Neural progenitor cell (in vitro differentiated cells): ENCODE measurements at regions not wholly inside any gene's neighbourhood (a gene's known extent, or its start where the extent isn't known, plus 50 kb on each side); places are given as distances from the start of the nearest gene placed in this dataset.

Source experiments
- DNase-seq: peaks from one replicate; pipeline ENCODE4 v3.0.0-alpha.2; 2016; ENCODE audit warnings: low spot score
- H2AFZ ChIP-seq: fragments of 200-600 bp; sonication (generic); replicated peaks from 2 replicates; pipeline ENCODE4 v1.6.1; 2016; ENCODE audit warnings: antibody characterized with exemption
- H3F3A ChIP-seq: fragments of 200-600 bp; sonication (generic); 2 replicates; pipeline ENCODE4 v1.6.1; 2016; ENCODE audit warnings: antibody characterized with exemption, low read depth
- H3K27ac ChIP-seq: fragments of 200-600 bp; sonication (generic); 2 replicates; pipeline ENCODE4 v1.5.1; 2016; ENCODE audit warnings: mild to moderate bottlenecking
- H3K27me3 ChIP-seq: fragments of 200-600 bp; sonication (generic); 2 replicates; pipeline ENCODE4 v1.6.1; 2016; ENCODE audit warnings: mild to moderate bottlenecking, moderate library complexity
- H3K36me3 ChIP-seq: fragments of 200-600 bp; sonication (generic); 2 replicates; pipeline ENCODE4 v1.5.1; 2016
- H3K4me1 ChIP-seq: fragments of 200-600 bp; sonication (generic); 2 replicates; pipeline ENCODE4 v1.6.1; 2016; ENCODE audit warnings: mixed run types
- H3K4me2 ChIP-seq: fragments of 200-600 bp; sonication (generic); 2 replicates; pipeline ENCODE4 v1.6.1; 2016
- H3K4me3 ChIP-seq: fragments of 200-600 bp; sonication (generic); 2 replicates; pipeline ENCODE4 v1.5.1; 2016
- H3K79me2 ChIP-seq: fragments of 200-600 bp; sonication (generic); 2 replicates; pipeline ENCODE4 v1.6.1; 2016; ENCODE audit warnings: low read depth
- H3K9ac ChIP-seq: fragments of 200-600 bp; sonication (generic); 2 replicates; pipeline ENCODE4 v1.6.1; 2016
- H3K9me3 ChIP-seq: fragments of 200-600 bp; sonication (generic); 2 replicates; pipeline ENCODE4 v1.5.1; 2016; ENCODE audit warnings: low read depth
- H4K20me1 ChIP-seq: fragments of 200-600 bp; sonication (generic); 2 replicates; pipeline ENCODE4 v1.6.1; 2016; ENCODE audit warnings: low read depth
- H3K27ac Mint-ChIP-seq: 3 replicates; pipeline ENCODE4 v1.8.0; 2021; ENCODE audit warnings: mixed read lengths
- H3K27me3 Mint-ChIP-seq: 2 replicates; pipeline ENCODE4 v1.8.0; 2022; ENCODE audit warnings: low read depth, mild to moderate bottlenecking, inconsistent platforms, moderate library complexity, mixed read lengths; ENCODE audit not compliant: insufficient read depth
- H3K36me3 Mint-ChIP-seq: 3 replicates; pipeline ENCODE4 v1.8.0; 2021; ENCODE audit warnings: mixed read lengths
- H3K4me1 Mint-ChIP-seq: 3 replicates; pipeline ENCODE4 v1.8.0; 2021; ENCODE audit warnings: mixed read lengths
- H3K4me3 Mint-ChIP-seq: 3 replicates; pipeline ENCODE4 v1.8.0; 2021; ENCODE audit warnings: mild to moderate bottlenecking, moderate library complexity, mixed read lengths
- H3K9me3 Mint-ChIP-seq: 3 replicates; pipeline ENCODE4 v1.8.0; 2020; ENCODE audit warnings: mixed read lengths
- EZH2 ChIP-seq: fragments of 200-600 bp; sonication (generic); IDR thresholded peaks from 2 replicates; pipeline ENCODE4 v1.6.1; 2017; ENCODE audit warnings: antibody characterized with exemption, mild to moderate bottlenecking, moderate library complexity
- EZH2phosphoT487 ChIP-seq: fragments of 200-600 bp; sonication (generic); IDR thresholded peaks from 2 replicates; pipeline ENCODE4 v1.6.1; 2017; ENCODE audit warnings: antibody characterized with exemption
- TF ChIP-seq, protein P1 (sequence below): fragments of 200-600 bp; sonication (generic); IDR thresholded peaks from 2 replicates; pipeline ENCODE4 v1.5.1; 2017; ENCODE audit warnings: antibody characterized with exemption, mild to moderate bottlenecking

DNA sequence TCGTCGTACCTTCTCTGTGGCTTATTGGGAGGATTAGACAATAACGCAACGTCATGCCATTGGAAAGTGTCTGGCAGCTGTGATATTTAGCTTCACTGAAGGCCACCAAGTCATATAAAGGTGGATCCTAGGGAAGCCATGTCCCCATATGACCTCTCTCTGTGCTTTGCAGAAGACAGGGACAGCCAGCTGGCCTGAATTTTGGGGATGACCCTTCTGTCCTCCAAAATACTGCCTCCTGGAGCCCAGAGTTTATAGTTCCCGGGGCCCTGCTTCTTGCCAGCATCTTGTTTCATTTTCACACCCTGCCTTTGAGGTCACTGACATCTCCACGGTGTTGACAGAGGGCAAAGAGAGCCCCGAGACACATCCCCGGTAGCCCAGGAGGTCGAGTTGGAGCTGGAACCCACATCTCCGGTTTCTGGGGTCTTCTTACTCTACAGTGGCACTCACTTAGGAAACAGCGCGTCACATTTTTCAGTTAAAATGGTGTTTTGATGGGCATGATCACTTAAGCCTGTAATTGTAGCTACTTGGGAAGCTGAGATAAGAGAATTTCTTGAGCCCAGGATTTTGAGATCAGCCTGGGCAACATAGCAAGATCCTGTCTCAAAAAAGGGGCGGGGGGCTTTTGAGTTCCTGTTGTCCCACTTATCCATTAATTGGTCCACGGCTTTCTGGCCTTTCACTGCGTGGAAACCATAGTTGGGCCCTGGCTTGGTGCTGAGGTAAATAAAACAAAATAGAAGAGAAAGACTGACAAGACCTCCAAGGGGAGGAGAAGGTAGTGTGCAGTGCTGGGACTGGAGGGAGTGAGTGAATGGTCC lies 101.1 kb downstream of the DDX1 start:
- H3K79me2 ChIP-seq = no peaks in the 10 kb centered on the region
- no peak overlapping the region for H3K4me3 ChIP-seq
- no peaks in the 10 kb centered on the region for H3F3A ChIP-seq
- H3K9me3 ChIP-seq = no peaks in the 10 kb centered on the region
- no peak overlapping the region for H3K9ac ChIP-seq
- peak overlapping the region; percentile 16 for H3K4me3 Mint-ChIP-seq
- H3K36me3 Mint-ChIP-seq = no peaks in the 10 kb centered on the region
- H3K4me2 ChIP-seq = no peak overlapping the region
- peak overlapping the region; percentile 74 for H3K27ac Mint-ChIP-seq
- H3K27me3 Mint-ChIP-seq = peaks cover 12% of the 10 kb centered on the region
- H3K27me3 ChIP-seq = no peaks in the 10 kb centered on the region
- no peaks in the 10 kb centered on the region for H3K9me3 Mint-ChIP-seq
- TF ChIP-seq, protein P1, sequence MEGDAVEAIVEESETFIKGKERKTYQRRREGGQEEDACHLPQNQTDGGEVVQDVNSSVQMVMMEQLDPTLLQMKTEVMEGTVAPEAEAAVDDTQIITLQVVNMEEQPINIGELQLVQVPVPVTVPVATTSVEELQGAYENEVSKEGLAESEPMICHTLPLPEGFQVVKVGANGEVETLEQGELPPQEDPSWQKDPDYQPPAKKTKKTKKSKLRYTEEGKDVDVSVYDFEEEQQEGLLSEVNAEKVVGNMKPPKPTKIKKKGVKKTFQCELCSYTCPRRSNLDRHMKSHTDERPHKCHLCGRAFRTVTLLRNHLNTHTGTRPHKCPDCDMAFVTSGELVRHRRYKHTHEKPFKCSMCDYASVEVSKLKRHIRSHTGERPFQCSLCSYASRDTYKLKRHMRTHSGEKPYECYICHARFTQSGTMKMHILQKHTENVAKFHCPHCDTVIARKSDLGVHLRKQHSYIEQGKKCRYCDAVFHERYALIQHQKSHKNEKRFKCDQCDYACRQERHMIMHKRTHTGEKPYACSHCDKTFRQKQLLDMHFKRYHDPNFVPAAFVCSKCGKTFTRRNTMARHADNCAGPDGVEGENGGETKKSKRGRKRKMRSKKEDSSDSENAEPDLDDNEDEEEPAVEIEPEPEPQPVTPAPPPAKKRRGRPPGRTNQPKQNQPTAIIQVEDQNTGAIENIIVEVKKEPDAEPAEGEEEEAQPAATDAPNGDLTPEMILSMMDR = no peak
- DNase-seq = no peak
- no peak overlapping the region for H2AFZ ChIP-seq
- H3K4me1 ChIP-seq = peaks cover 10% of the 10 kb centered on the region
- H3K4me1 Mint-ChIP-seq = peaks cover 22% of the 10 kb centered on the region
- no peak overlapping the region for H3K27ac ChIP-seq
- H3K36me3 ChIP-seq = no peaks in the 10 kb centered on the region
- no peaks in the 10 kb centered on the region for H4K20me1 ChIP-seq

DNA sequence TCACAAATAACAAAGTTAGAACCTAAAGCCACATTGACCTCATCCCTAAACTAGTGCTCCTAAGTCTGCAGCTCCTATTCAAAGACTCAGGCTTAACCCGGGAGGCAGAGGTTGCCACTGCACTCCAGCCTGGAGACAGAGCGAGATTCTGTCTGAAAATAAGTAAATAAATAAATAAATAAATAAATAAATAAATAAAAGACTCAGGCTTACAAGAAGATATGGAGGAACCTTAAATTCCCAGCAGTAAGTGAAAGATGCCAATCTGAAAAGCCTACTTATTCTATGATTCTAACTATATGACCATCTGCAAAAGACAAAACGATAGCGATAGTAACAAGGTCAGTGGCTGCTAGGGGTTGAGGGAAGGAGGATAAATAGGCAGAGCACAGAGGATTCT lies 101.7 kb downstream of the DDX1 start:
- no peak overlapping the region for H3K4me3 ChIP-seq
- H3K4me2 ChIP-seq = no peak overlapping the region
- Mint-ChIP-seq H3K4me1 (peaks cover 22% of the 10 kb centered on the region), H3K27ac (no peak overlapping the region), H3K4me3 (peak overlapping the region; percentile 16), H3K27me3 (peaks cover 12% of the 10 kb centered on the region), H3K9me3 (no peaks in the 10 kb centered on the region), H3K36me3 (no peaks in the 10 kb centered on the region)
- no peaks in the 10 kb centered on the region for H3K36me3 ChIP-seq
- no peaks in the 10 kb centered on the region for H3K27me3 ChIP-seq
- no peak overlapping the region for H3K27ac ChIP-seq
- H3K9me3 ChIP-seq = no peaks in the 10 kb centered on the region
- TF ChIP-seq, protein P1 = no peak
- TF ChIP-seq EZH2 (no peak), EZH2phosphoT487 (no peak)
- H4K20me1 ChIP-seq = no peaks in the 10 kb centered on the region
- no peak overlapping the region for H3K9ac ChIP-seq
- no peaks in the 10 kb centered on the region for H3F3A ChIP-seq
- no peaks in the 10 kb centered on the region for H3K79me2 ChIP-seq
- no peak for DNase-seq
- H2AFZ ChIP-seq = no peak overlapping the region
- H3K4me1 ChIP-seq = peaks cover 10% of the 10 kb centered on the region

DNA sequence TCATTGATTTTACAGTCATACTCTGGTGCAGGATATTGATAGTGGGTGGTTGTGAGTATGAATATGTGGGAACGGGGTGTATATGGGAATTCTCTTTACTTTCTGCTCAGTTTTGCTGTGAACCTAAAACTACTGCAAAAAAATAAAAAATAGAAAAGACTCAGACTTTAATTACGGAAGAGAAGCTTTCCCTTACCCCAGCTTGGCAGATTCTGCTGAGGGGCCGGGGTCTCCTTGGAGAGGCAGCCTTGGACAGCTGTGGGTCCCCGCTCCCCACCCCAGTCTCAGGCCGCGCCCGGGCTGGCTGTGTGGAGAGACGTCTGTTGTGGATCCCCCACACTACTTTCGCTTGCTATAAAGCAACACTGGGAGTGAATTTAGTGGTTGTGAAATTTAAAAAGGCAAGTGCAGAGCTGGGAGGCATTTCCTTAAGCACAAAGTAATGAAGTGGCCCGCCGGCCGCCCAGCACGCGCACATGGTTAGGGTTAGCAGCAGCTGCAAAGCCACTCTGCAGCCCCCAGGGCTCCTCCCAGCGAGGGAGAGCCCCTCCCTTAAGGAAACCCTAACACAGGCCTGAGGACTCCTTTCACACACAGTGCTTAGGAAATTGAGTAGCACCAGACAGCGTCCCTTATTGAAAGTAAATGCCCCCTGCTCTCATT lies 102.4 kb downstream of the DDX1 start:
- Histone ChIP-seq H3K79me2 (no peaks in the 10 kb centered on the region), H2AFZ (peak overlapping the region; percentile 22), H3K36me3 (no peaks in the 10 kb centered on the region), H3K9me3 (no peaks in the 10 kb centered on the region), H3K9ac (no peak overlapping the region), H3K27me3 (no peaks in the 10 kb centered on the region), H3F3A (no peaks in the 10 kb centered on the region), H4K20me1 (no peaks in the 10 kb centered on the region), H3K4me2 (no peak overlapping the region), H3K4me3 (no peak overlapping the region), H3K4me1 (peaks cover 10% of the 10 kb centered on the region), H3K27ac (no peak overlapping the region)
- DNase-seq = peak; percentile 49
- Mint-ChIP-seq H3K36me3 (no peaks in the 10 kb centered on the region), H3K27me3 (peaks cover 12% of the 10 kb centered on the region), H3K9me3 (no peaks in the 10 kb centered on the region), H3K4me3 (no peak overlapping the region), H3K27ac (no peak overlapping the region), H3K4me1 (peaks cover 18% of the 10 kb centered on the region)
- TF ChIP-seq EZH2phosphoT487 = no peak
- TF ChIP-seq, protein P1 = no peak
- TF ChIP-seq EZH2 = no peak
